ENCODE measurements at regions not wholly inside any gene's neighbourhood (a gene's known extent, or its start where the extent isn't known, plus 50 kb on each side); places are given as distances from the start of the nearest gene placed in this dataset.

DNA sequence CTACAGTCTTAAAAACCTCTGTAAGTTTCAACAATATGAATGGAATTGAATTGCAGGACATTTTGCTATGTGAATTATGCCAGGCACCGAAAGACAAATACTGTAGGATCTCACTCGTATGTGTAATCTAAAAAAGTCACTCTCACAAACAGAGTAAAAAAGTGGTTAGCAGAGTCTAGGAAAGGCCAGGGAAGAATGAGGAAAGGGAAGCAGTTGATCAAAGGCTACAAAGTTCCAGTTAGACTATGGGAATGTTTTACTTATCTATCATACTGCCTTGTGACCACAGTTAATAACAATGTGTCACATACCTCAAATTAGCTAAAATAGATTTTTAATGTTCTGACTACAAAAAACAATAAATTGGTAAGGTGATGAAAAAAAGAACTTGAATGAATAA, 565.4 kb upstream of the BRINP3 start:
- TF ChIP-seq CTCF (IDR thresholded peaks at IDR 0.05; ENCODE audit: borderline replicate concordance, extremely low read depth, low read length, poor library complexity, severe bottlenecking), result no peak
- no peak for TF ChIP-seq EZH2 (IDR thresholded peaks at IDR 0.05; ENCODE audit: borderline replicate concordance, low read depth, low read length, severe bottlenecking)
